Stimulated activated CD8-positive, alpha-beta memory T cell treated with anti-CD3 and anti-CD28 coated beads, Interleukin-7, amount 100 ng/mL, for 24 hours (primary cell): ENCODE measurements at regions not wholly inside any gene's neighbourhood (a gene's known extent, or its start where the extent isn't known, plus 50 kb on each side); places are given as distances from the start of the nearest gene placed in this dataset.

Experiments
- DNase-seq: peaks from one replicate; pipeline ENCODE4 v3.0.0-alpha.2; 2020; ENCODE audit warnings: low read depth

GRCh38 chr15:77540312-77541060 lies 92.2 kb downstream of the LINGO1 start:
- no peak for DNase-seq

- DNase-seq = no peak
Observed at GRCh38 chr15:77538793-77539497, 93.8 kb downstream of the LINGO1 start.

GRCh38 chr15:77538027-77538451 lies 94.7 kb downstream of the LINGO1 start:
- DNase-seq = no peak

- no peak for DNase-seq
Observed at GRCh38 chr15:77537006-77537405, 95.7 kb downstream of the LINGO1 start.

GRCh38 chr15:77535845-77536244 lies 96.9 kb downstream of the LINGO1 start:
- no peak for DNase-seq
